ENCODE measurements at regions not wholly inside any gene's neighbourhood (a gene's known extent, or its start where the extent isn't known, plus 50 kb on each side); places are given as distances from the start of the nearest gene placed in this dataset.

GRCh38 chr3:167958141-167958540 is 137.6 kb downstream of the GOLIM4 start:
- Histone ChIP-seq H2BK120ac (ENCODE audit: low read depth, low read length) (no peak overlapping the region), H2BK5ac (ENCODE audit: low read depth, low read length, poor library complexity, severe bottlenecking) (no peak overlapping the region), H3K14ac (ENCODE audit: low read length in 2 of 2) (no peak overlapping the region), H3K4me1 (ENCODE audit: control insufficient read depth, insufficient read depth, low read depth, low read length) (no peaks in the 10 kb centered on the region), H3K27ac (ENCODE audit: low read length, poor library complexity, severe bottlenecking) (no peak overlapping the region), H3K4ac (ENCODE audit: low read depth in 1 of 2, low read length in 2 of 2) (no peak overlapping the region), H4K8ac (ENCODE audit: low read length) (no peak overlapping the region), H3K36me3 (ENCODE audit: control insufficient read depth in 1 of 2, insufficient read depth in 2 of 2, low read depth in 1 of 2, low read length in 2 of 2) (no peaks in the 10 kb centered on the region), H3K27me3 (ENCODE audit: control insufficient read depth in 1 of 2, insufficient read depth in 1 of 2, low read length in 2 of 2) (no peaks in the 10 kb centered on the region), H3K4me2 (ENCODE audit: low read length, poor library complexity, severe bottlenecking) (no peak overlapping the region), H3K9ac (ENCODE audit: low read length) (no peak overlapping the region), H2AFZ (ENCODE audit: low read depth, low read length) (no peak overlapping the region), H2AK5ac (ENCODE audit: low read length, severe bottlenecking) (no peak overlapping the region), H3K79me1 (replicated peaks; ENCODE audit: low read length, poor library complexity, severe bottlenecking) (no peaks in the 10 kb centered on the region), H3K23ac (ENCODE audit: low read length in 2 of 2) (no peak overlapping the region), H3K4me3 (ENCODE audit: insufficient read depth in 1 of 2, low read depth in 1 of 2, low read length in 2 of 2) (no peak overlapping the region), H3K9me3 (ENCODE audit: control insufficient read depth, low read length) (no peaks in the 10 kb centered on the region), H3K18ac (ENCODE audit: low read depth in 1 of 2, low read length in 2 of 2) (no peak overlapping the region), H2BK15ac (ENCODE audit: low read depth, poor library complexity, severe bottlenecking) (no peak overlapping the region), H4K91ac (ENCODE audit: low read length) (no peak overlapping the region), H2BK12ac (ENCODE audit: low read length in 2 of 2) (no peak overlapping the region)
- no CpG with 5 or more reads among the region's 1 CpG for WGBS
- peak; percentile 51 for DNase-seq

- no peak overlapping the region for H2AFZ ChIP-seq (ENCODE audit: low read depth, low read length)
- H3K23ac ChIP-seq (ENCODE audit: low read length in 2 of 2) = no peak overlapping the region
- no peaks in the 10 kb centered on the region for H3K79me1 ChIP-seq (replicated peaks; ENCODE audit: low read length, poor library complexity, severe bottlenecking)
- no peak overlapping the region for H2AK5ac ChIP-seq (ENCODE audit: low read length, severe bottlenecking)
- H2BK120ac ChIP-seq (ENCODE audit: low read depth, low read length) = no peak overlapping the region
- WGBS = 72% methylated on average over 3 of the region's 4 CpGs
- H3K4ac ChIP-seq (ENCODE audit: low read depth in 1 of 2, low read length in 2 of 2) = no peak overlapping the region
- no peak overlapping the region for H3K14ac ChIP-seq (ENCODE audit: low read length in 2 of 2)
- H3K4me3 ChIP-seq (ENCODE audit: insufficient read depth in 1 of 2, low read depth in 1 of 2, low read length in 2 of 2) = no peak overlapping the region
- H2BK15ac ChIP-seq (ENCODE audit: low read depth, poor library complexity, severe bottlenecking) = no peak overlapping the region
- H3K4me1 ChIP-seq (ENCODE audit: control insufficient read depth, insufficient read depth, low read depth, low read length) = no peaks in the 10 kb centered on the region
- H3K18ac ChIP-seq (ENCODE audit: low read depth in 1 of 2, low read length in 2 of 2) = no peak overlapping the region
- no peak overlapping the region for H3K9ac ChIP-seq (ENCODE audit: low read length)
- no peaks in the 10 kb centered on the region for H3K9me3 ChIP-seq (ENCODE audit: control insufficient read depth, low read length)
- H4K8ac ChIP-seq (ENCODE audit: low read length) = no peak overlapping the region
- H2BK12ac ChIP-seq (ENCODE audit: low read length in 2 of 2) = no peak overlapping the region
- H3K27ac ChIP-seq (ENCODE audit: low read length, poor library complexity, severe bottlenecking) = no peak overlapping the region
- H4K91ac ChIP-seq (ENCODE audit: low read length) = no peak overlapping the region
- no peaks in the 10 kb centered on the region for H3K27me3 ChIP-seq (ENCODE audit: control insufficient read depth in 1 of 2, insufficient read depth in 1 of 2, low read length in 2 of 2)
- no peak for DNase-seq
- no peak overlapping the region for H2BK5ac ChIP-seq (ENCODE audit: low read depth, low read length, poor library complexity, severe bottlenecking)
- H3K4me2 ChIP-seq (ENCODE audit: low read length, poor library complexity, severe bottlenecking) = no peak overlapping the region
- no peaks in the 10 kb centered on the region for H3K36me3 ChIP-seq (ENCODE audit: control insufficient read depth in 1 of 2, insufficient read depth in 2 of 2, low read depth in 1 of 2, low read length in 2 of 2)
These were observed 142.8 kb downstream of the GOLIM4 start for GRCh38 chr3:167952969-167953368.

GRCh38 chr3:167950212-167950611 is 145.5 kb downstream of the GOLIM4 start:
- Histone ChIP-seq H2BK12ac (ENCODE audit: low read length in 2 of 2) (no peak overlapping the region), H3K4ac (ENCODE audit: low read depth in 1 of 2, low read length in 2 of 2) (no peak overlapping the region), H3K27me3 (ENCODE audit: control insufficient read depth in 1 of 2, insufficient read depth in 1 of 2, low read length in 2 of 2) (no peaks in the 10 kb centered on the region), H3K9ac (ENCODE audit: low read length) (no peak overlapping the region), H3K9me3 (ENCODE audit: control insufficient read depth, low read length) (no peaks in the 10 kb centered on the region), H2BK15ac (ENCODE audit: low read depth, poor library complexity, severe bottlenecking) (no peak overlapping the region), H3K4me3 (ENCODE audit: insufficient read depth in 1 of 2, low read depth in 1 of 2, low read length in 2 of 2) (no peak overlapping the region), H3K36me3 (ENCODE audit: control insufficient read depth in 1 of 2, insufficient read depth in 2 of 2, low read depth in 1 of 2, low read length in 2 of 2) (no peaks in the 10 kb centered on the region), H2AFZ (ENCODE audit: low read depth, low read length) (no peak overlapping the region), H3K23ac (ENCODE audit: low read length in 2 of 2) (no peak overlapping the region), H2AK5ac (ENCODE audit: low read length, severe bottlenecking) (no peak overlapping the region), H3K27ac (ENCODE audit: low read length, poor library complexity, severe bottlenecking) (no peak overlapping the region), H3K79me1 (replicated peaks; ENCODE audit: low read length, poor library complexity, severe bottlenecking) (no peaks in the 10 kb centered on the region), H3K14ac (ENCODE audit: low read length in 2 of 2) (no peak overlapping the region), H4K91ac (ENCODE audit: low read length) (no peak overlapping the region), H2BK5ac (ENCODE audit: low read depth, low read length, poor library complexity, severe bottlenecking) (no peak overlapping the region), H3K4me2 (ENCODE audit: low read length, poor library complexity, severe bottlenecking) (no peak overlapping the region), H3K4me1 (ENCODE audit: control insufficient read depth, insufficient read depth, low read depth, low read length) (no peaks in the 10 kb centered on the region), H3K18ac (ENCODE audit: low read depth in 1 of 2, low read length in 2 of 2) (no peak overlapping the region), H4K8ac (ENCODE audit: low read length) (no peak overlapping the region), H2BK120ac (ENCODE audit: low read depth, low read length) (no peak overlapping the region)
- DNase-seq = no peak
- WGBS = 93% methylated on average over 5 of the region's 5 CpGs

- Histone ChIP-seq H3K18ac (ENCODE audit: low read depth in 1 of 2, low read length in 2 of 2) (no peak overlapping the region), H4K91ac (ENCODE audit: low read length) (no peak overlapping the region), H3K4me1 (ENCODE audit: control insufficient read depth, insufficient read depth, low read depth, low read length) (no peaks in the 10 kb centered on the region), H3K27me3 (ENCODE audit: control insufficient read depth in 1 of 2, insufficient read depth in 1 of 2, low read length in 2 of 2) (peaks cover 0 to 16% of the 10 kb centered on the region in 2 experiments), H2AK5ac (ENCODE audit: low read length, severe bottlenecking) (no peak overlapping the region), H4K8ac (ENCODE audit: low read length) (no peak overlapping the region), H3K4me2 (ENCODE audit: low read length, poor library complexity, severe bottlenecking) (no peak overlapping the region), H3K36me3 (ENCODE audit: control insufficient read depth in 1 of 2, insufficient read depth in 2 of 2, low read depth in 1 of 2, low read length in 2 of 2) (no peaks in the 10 kb centered on the region), H2BK12ac (ENCODE audit: low read length in 2 of 2) (no peak overlapping the region), H2BK5ac (ENCODE audit: low read depth, low read length, poor library complexity, severe bottlenecking) (no peak overlapping the region), H3K9ac (ENCODE audit: low read length) (peak overlapping the region; percentile 70), H3K14ac (ENCODE audit: low read length in 2 of 2) (no peak overlapping the region), H3K27ac (ENCODE audit: low read length, poor library complexity, severe bottlenecking) (no peak overlapping the region), H3K23ac (ENCODE audit: low read length in 2 of 2) (no peak overlapping the region), H3K4me3 (ENCODE audit: insufficient read depth in 1 of 2, low read depth in 1 of 2, low read length in 2 of 2) (peak overlapping the region in 1 of 2 experiments; percentile 46), H2AFZ (ENCODE audit: low read depth, low read length) (no peak overlapping the region), H3K9me3 (ENCODE audit: control insufficient read depth, low read length) (peaks cover 9% of the 10 kb centered on the region), H3K79me1 (replicated peaks; ENCODE audit: low read length, poor library complexity, severe bottlenecking) (no peaks in the 10 kb centered on the region), H2BK15ac (ENCODE audit: low read depth, poor library complexity, severe bottlenecking) (no peak overlapping the region), H2BK120ac (ENCODE audit: low read depth, low read length) (no peak overlapping the region), H3K4ac (ENCODE audit: low read depth in 1 of 2, low read length in 2 of 2) (no peak overlapping the region)
- 75% methylated on average over 4 of the region's 7 CpGs for WGBS
- peak; percentile 98 for DNase-seq
These were observed 154.3 kb downstream of the GOLIM4 start for GRCh38 chr3:167941234-167941995.
